ENCODE measurements at regions not wholly inside any gene's neighbourhood (a gene's known extent, or its start where the extent isn't known, plus 50 kb on each side); places are given as distances from the start of the nearest gene placed in this dataset.
"Not testable (repeated sequence)": the region's sequence is repeated elsewhere in the genome, so short reads cannot be mapped to it uniquely, and the experiment has no call there.

DNA sequence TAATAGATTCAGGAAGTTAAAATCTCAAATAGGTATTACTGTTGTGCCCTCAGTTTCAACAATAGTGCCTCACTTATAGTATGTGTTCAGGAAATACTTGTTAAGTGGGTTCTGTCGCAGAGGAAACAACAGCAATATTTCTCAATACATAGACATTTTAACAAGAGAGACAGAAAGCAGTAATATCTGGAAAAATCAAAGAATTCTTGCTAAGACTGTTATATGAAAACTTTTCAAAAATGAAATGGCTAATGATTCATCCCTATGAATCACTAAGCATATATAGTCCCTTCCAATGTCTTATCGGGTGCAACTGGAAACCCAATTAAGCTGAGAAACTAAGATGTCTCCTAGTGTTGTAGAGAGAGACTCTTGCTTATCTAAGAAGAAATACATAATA lies 668.9 kb downstream of the TFAP2A start:
- Mint-ChIP-seq H3K36me3 (ENCODE audit: low read depth) (no peaks in the 10 kb centered on the region), H3K27me3 (ENCODE audit: low read depth) (no peaks in the 10 kb centered on the region), H3K9me3 (peaks cover 2% of the 10 kb centered on the region), H3K27ac (no peak overlapping the region), H3K4me1 (no peaks in the 10 kb centered on the region), H3K4me3 (no peak overlapping the region)
- TF ChIP-seq, protein P1, sequence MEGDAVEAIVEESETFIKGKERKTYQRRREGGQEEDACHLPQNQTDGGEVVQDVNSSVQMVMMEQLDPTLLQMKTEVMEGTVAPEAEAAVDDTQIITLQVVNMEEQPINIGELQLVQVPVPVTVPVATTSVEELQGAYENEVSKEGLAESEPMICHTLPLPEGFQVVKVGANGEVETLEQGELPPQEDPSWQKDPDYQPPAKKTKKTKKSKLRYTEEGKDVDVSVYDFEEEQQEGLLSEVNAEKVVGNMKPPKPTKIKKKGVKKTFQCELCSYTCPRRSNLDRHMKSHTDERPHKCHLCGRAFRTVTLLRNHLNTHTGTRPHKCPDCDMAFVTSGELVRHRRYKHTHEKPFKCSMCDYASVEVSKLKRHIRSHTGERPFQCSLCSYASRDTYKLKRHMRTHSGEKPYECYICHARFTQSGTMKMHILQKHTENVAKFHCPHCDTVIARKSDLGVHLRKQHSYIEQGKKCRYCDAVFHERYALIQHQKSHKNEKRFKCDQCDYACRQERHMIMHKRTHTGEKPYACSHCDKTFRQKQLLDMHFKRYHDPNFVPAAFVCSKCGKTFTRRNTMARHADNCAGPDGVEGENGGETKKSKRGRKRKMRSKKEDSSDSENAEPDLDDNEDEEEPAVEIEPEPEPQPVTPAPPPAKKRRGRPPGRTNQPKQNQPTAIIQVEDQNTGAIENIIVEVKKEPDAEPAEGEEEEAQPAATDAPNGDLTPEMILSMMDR (IDR thresholded peaks at IDR 0.05; ENCODE audit: unreplicated experiment in 3 of 3), result no peak

DNA sequence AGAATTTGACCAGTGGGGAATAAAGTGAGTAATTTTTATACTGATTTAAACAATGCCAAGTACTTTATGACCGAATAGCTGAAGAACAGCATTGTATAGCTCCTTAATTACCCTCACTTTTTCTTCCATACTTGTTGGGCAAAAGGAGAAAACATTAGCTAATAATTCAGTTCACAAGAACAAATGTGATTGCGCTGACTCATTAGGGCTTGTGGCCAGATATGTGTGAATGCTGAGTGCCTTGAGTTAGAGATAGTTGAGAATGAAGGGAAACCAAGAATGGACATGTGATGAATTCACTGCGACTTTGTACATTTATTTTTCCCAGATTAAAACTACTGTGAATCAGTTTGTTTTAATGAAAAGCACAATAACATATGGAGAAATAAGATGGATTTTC lies 669.4 kb downstream of the TFAP2A start:
- H3K4me1 Mint-ChIP-seq, result no peaks in the 10 kb centered on the region
- H3K27ac Mint-ChIP-seq, result no peak overlapping the region
- no peaks in the 10 kb centered on the region for H3K27me3 Mint-ChIP-seq (ENCODE audit: low read depth)
- no peak overlapping the region for H3K4me3 Mint-ChIP-seq
- TF ChIP-seq, protein P1 (IDR thresholded peaks at IDR 0.05; ENCODE audit: unreplicated experiment in 3 of 3), result no peak
- no peaks in the 10 kb centered on the region for H3K36me3 Mint-ChIP-seq (ENCODE audit: low read depth)
- H3K9me3 Mint-ChIP-seq, result peaks cover 2% of the 10 kb centered on the region

DNA sequence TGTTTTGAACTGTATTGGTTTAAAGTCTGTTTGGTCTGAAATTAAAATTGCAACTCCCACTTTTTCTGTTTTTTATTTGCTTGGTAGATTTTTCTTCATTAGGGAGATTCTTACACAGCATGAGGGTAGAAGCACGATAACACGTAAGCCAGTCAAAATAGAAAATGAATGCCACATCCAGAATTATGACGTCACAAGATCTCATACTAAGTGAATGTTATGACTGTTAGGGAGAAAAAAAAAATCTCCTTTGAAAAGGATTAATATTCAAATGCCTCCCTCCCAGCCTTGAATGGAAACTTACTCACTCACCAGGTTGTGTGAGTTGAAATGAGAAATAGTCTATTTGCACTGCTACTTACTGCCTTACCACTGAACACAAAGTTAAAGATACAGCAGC lies 670.8 kb downstream of the TFAP2A start:
- peaks cover 2% of the 10 kb centered on the region for H3K9me3 Mint-ChIP-seq
- no peaks in the 10 kb centered on the region for H3K27me3 Mint-ChIP-seq (ENCODE audit: low read depth)
- TF ChIP-seq, protein P1 (IDR thresholded peaks at IDR 0.05; ENCODE audit: unreplicated experiment in 3 of 3), result no peak
- no peaks in the 10 kb centered on the region for H3K4me1 Mint-ChIP-seq
- H3K4me3 Mint-ChIP-seq, result no peak overlapping the region
- no peak overlapping the region for H3K27ac Mint-ChIP-seq
- H3K36me3 Mint-ChIP-seq (ENCODE audit: low read depth), result no peaks in the 10 kb centered on the region

DNA sequence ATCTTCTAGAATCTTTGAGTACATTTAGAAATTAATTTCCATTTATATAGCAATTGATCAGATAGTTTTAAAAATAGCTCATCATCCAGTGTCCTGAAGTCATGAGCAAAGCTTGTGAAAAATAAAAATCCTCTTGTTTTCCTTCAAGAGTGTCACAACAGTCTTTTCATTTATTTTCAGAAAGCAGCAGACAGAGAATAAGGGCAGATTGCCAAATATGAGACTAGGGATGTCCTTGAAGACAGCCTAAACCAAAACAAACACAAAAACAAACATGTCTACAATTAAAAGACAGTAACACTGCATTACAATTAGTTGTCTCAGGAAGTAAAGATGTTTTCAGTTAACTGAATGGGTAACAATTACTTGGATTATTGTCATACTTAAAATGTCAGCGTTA lies 682.8 kb downstream of the TFAP2A start:
- Mint-ChIP-seq H3K4me3 (no peak overlapping the region), H3K27ac (peak overlapping the region in 1 of 3 experiments; percentile 50), H3K36me3 (ENCODE audit: low read depth) (no peaks in the 10 kb centered on the region), H3K27me3 (ENCODE audit: low read depth) (no peaks in the 10 kb centered on the region), H3K9me3 (peaks cover 5% of the 10 kb centered on the region), H3K4me1 (no peaks in the 10 kb centered on the region)
- TF ChIP-seq, protein P1 (IDR thresholded peaks at IDR 0.05; ENCODE audit: unreplicated experiment in 3 of 3), result no peak

DNA sequence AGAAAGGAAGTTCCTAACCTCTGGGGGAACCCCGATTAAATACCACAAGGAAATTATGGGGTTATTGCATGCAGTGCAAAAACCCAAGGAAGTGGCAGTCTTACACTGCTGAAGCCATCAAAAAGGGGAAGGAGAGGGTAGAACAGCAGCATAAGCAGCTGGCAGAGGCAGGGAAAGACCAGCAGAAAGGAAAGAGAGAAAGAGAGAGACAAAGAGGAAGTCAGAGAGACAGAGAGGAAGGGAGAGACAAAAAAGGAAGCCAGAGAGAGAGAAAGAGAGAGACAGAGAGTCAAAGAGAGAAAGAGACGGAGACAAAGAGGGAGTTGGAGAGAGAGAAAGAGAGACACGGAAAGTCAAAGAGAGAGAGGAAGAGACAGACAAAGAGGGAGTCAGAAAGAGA lies 689.1 kb downstream of the TFAP2A start:
- H3K4me3 Mint-ChIP-seq, result not testable (repeated sequence)

DNA sequence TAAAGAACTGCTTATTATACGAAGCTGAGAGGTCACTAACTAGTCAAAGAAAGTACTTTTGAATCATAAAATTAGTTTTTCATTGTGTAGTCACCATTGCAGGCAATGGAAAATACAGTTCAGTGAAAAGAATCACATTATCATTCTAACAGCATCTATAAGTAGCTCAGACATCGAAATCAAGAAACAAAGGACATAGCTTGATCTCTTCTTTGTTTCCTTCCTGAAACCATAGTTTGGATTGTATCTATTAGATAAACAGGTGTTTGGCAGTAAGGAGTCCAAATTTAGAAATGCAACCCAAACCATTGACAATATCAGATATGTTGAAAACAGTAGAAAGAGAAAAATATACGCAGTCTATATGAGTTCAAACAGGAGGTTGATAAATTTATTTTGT lies 697.3 kb downstream of the TFAP2A start:
- TF ChIP-seq, protein P1 (IDR thresholded peaks at IDR 0.05; ENCODE audit: unreplicated experiment in 3 of 3), result no peak
- no peaks in the 10 kb centered on the region for H3K9me3 Mint-ChIP-seq
- no peaks in the 10 kb centered on the region for H3K27me3 Mint-ChIP-seq (ENCODE audit: low read depth)
- H3K27ac Mint-ChIP-seq, result no peak overlapping the region
- H3K4me3 Mint-ChIP-seq, result no peak overlapping the region
- H3K4me1 Mint-ChIP-seq, result no peaks in the 10 kb centered on the region
- no peaks in the 10 kb centered on the region for H3K36me3 Mint-ChIP-seq (ENCODE audit: low read depth)

More for the DNA sequence above, 689.1 kb downstream of the TFAP2A start:
- H3K4me1 Mint-ChIP-seq; H3K27ac Mint-ChIP-seq; H3K9me3 Mint-ChIP-seq; H3K27me3 Mint-ChIP-seq (ENCODE audit: low read depth); H3K36me3 Mint-ChIP-seq (ENCODE audit: low read depth): not testable (repeated sequence)

Measured in nephron (organoid).